NCI-H2196 (cell line): ENCODE measurements at regions not wholly inside any gene's neighbourhood (a gene's known extent, or its start where the extent isn't known, plus 50 kb on each side); places are given as distances from the start of the nearest gene placed in this dataset.
A peak's percentile ranks its signal among the peaks of the same experiment; 100 is the strongest.
"Not testable (repeated sequence)": the region's sequence is repeated elsewhere in the genome, so short reads cannot be mapped to it uniquely, and the experiment has no call there.

Experiments used
- DNase-seq: peaks from one replicate; lab custom pipeline; 2025; ENCODE audit not compliant: unreplicated experiment; lab: John Stamatoyannopoulos, UW

- DNase-seq: no peak
Observed at GRCh38 chr4:11976726-11977263, 548.1 kb upstream of the HS3ST1 start.

GRCh38 chr4:11973270-11973669, 544.6 kb upstream of the HS3ST1 start:
- DNase-seq: no peak

GRCh38 chr4:11970754-11971153, 542.1 kb upstream of the HS3ST1 start:
- no peak for DNase-seq

- no peak for DNase-seq
Observed at GRCh38 chr4:11966782-11967181, 538.1 kb upstream of the HS3ST1 start.

GRCh38 chr4:11954093-11954492, 525.4 kb upstream of the HS3ST1 start:
- peak; percentile 8 for DNase-seq

- DNase-seq: no peak
Observed at GRCh38 chr4:11949355-11949754, 520.7 kb upstream of the HS3ST1 start.

GRCh38 chr4:11947629-11948028, 518.9 kb upstream of the HS3ST1 start:
- DNase-seq: not testable (repeated sequence)

GRCh38 chr4:11937941-11938340, 509.2 kb upstream of the HS3ST1 start:
- DNase-seq: no peak

GRCh38 chr4:11931266-11931820, 502.6 kb upstream of the HS3ST1 start:
- no peak for DNase-seq

- no peak for DNase-seq
Observed at GRCh38 chr4:11929080-11929479, 500.4 kb upstream of the HS3ST1 start.

- DNase-seq: no peak
Observed at GRCh38 chr4:11919316-11919715, 490.6 kb upstream of the HS3ST1 start.

- DNase-seq: no peak
Observed at GRCh38 chr4:11914406-11914805, 485.7 kb upstream of the HS3ST1 start.

GRCh38 chr4:11912886-11913285, 484.2 kb upstream of the HS3ST1 start:
- no peak for DNase-seq

- no peak for DNase-seq
Observed at GRCh38 chr4:11910812-11911211, 482.1 kb upstream of the HS3ST1 start.

- DNase-seq: no peak
Observed at GRCh38 chr4:11908712-11909111, 480.0 kb upstream of the HS3ST1 start.

GRCh38 chr4:11908205-11908604, 479.5 kb upstream of the HS3ST1 start:
- DNase-seq: no peak

- DNase-seq: no peak
Observed at GRCh38 chr4:11904846-11905739, 476.4 kb upstream of the HS3ST1 start.

- DNase-seq: no peak
Observed at GRCh38 chr4:11904117-11904535, 475.4 kb upstream of the HS3ST1 start.

GRCh38 chr4:11901089-11901488, 472.4 kb upstream of the HS3ST1 start:
- no peak for DNase-seq

GRCh38 chr4:11900359-11900758, 471.7 kb upstream of the HS3ST1 start:
- no peak for DNase-seq

- DNase-seq: no peak
Observed at GRCh38 chr4:11898796-11899195, 470.1 kb upstream of the HS3ST1 start.

- DNase-seq: no peak
Observed at GRCh38 chr4:11895766-11896165, 467.1 kb upstream of the HS3ST1 start.
